ENCODE measurements at regions not wholly inside any gene's neighbourhood (a gene's known extent, or its start where the extent isn't known, plus 50 kb on each side); places are given as distances from the start of the nearest gene placed in this dataset.

DNA sequence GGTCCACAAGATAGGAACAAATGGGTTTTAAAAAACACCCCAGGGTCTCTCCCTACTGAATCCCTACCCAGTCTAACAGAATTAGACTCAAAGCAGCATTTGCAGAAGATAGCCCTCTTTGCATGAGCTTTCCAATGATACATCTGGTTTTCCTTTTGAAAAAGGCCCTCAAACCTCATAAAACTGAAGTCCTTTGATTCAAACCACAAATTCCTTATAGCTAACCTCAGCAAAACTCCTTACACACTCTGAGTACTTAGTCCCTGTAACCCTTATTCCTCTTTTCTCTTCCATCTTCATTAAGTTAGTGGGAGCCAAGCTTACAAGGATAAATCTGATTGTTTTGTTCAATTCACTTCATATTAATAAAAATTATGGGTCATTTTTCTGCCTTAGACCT lies 90.5 kb upstream of the TNC start:
- no peak for DNase-seq (ENCODE audit: insufficient read length, low spot score)
- no peak for FAIRE-seq

DNA sequence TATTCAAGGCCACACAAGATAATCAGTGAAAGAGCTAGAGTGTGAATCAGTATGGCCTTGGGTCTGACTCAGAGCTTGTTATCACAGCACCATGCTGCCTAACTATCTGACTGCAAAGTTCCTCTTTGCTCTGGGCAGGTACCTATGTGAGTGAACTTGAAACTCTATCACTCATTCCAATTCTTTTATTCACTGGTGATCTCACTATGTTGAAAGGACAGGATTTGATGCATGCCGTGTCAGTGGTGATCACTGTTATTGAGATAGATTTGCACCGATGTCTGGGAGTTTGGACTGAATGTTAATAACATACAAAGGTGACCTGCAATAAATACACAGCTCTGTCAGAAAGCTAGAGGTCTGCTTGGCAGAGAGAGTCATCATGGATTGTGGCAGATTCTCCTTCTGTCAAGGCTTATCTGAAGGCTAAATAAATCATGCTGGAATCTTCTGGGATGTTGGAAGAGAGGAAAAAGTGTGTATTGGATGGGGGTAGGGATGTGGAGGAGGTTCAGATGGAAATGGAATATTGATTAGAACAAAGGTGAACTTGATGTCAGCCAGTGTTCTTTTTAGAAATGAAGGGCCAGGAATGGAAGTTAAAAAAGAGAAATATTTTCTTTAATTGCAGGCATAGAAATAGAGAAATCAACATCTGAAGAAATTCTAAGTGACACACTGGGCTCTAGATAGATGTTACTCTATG lies 91.8 kb upstream of the TNC start:
- FAIRE-seq (no peak), DNase-seq (ENCODE audit: insufficient read length, low spot score) (no peak)

DNA sequence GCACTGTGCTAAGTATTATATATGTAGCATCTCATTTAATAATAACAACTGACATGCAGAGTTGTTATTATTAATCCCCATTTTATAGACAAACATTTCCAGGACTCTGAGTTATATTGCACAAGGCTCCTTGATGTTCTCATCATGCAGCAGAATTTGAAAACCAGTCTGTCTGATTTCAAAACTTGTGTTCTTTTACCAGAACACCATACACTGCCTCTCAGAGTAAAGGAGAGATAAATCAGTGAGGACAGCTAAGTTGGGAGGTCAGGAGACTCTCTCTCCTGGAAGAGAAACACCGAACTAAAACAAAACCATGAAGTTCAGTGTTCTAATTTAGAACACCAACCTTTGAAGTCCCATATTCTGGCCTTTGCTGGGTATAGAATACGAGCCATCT lies 92.7 kb upstream of the TNC start:
- FAIRE-seq (no peak), DNase-seq (ENCODE audit: insufficient read length, low spot score) (no peak)

DNA sequence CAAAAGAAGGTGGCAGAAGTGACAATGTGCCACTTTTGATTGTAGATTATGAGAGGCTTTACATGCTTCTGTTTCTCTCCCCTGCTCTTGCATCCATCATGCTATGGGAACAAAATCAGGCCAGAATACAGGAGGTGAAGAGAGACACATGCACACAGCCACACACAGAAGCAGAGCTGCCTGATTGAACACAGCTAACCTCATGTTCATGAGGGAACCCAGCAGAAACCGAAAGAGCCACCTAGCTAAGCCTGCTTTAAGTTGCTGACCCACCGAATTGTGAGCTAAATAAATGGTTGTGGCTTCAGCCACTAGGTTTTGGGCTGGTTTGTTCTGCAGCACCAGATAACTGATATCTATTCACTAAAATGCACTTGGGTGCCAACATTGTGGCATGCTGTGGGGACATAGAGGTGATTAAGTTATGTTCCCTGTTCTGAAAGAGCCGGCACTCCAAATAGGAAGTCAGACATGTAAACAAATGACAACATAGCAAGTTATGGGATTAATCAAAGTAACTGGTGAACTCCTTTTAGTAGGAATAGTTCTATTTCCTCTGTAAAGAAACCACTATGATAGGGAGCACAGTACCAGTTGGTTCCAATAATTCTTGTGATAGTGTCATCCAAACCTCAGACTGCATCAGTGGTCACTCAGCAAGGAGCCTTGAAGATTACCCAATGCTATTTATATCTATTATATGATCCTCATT lies 93.6 kb upstream of the TNC start:
- no peak for FAIRE-seq
- no peak for DNase-seq (ENCODE audit: insufficient read length, low spot score)

DNA sequence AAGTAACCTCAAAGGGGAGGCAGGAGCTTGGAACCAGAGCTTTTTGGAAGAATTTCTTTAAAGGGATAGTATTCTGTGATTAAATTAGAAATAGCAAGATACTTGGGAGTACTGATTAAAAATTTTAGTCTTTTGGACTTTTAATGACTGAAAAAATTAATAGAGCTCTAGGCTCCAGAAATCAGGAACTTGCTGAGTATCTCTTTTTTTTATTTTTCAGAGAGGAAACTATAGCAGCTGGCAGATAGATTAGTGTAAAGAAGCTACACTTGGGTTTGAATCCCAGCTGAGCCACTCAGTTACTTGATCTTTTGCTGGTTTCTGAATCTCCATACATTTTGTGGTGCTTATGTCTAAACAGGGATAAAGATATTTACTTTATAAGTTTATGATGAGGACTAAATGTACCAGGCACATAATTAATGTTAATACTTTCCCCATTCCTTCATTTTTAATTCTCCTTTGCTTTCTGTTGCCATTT lies 94.2 kb upstream of the TNC start:
- FAIRE-seq (no peak), DNase-seq (ENCODE audit: insufficient read length, low spot score) (no peak)

DNA sequence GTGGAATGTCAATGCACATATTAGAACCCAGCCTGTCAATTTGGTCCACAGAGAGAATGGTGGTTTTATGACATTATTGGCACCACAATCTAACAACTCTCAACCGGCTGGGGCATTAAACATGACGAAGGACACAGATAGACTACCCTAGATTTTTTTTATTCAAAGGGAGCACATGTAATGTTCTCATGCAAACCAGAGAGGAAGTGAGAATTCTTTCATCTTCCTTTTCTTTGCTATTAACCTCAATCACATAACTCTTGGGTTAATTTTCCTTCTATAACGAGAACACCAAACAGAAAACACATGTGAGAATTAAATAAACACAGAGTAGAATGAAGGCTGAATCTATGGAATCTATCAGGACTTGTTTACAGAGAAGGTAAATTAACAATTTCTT lies 94.9 kb upstream of the TNC start:
- DNase-seq (ENCODE audit: insufficient read length, low spot score) = no peak
- no peak for FAIRE-seq

DNA sequence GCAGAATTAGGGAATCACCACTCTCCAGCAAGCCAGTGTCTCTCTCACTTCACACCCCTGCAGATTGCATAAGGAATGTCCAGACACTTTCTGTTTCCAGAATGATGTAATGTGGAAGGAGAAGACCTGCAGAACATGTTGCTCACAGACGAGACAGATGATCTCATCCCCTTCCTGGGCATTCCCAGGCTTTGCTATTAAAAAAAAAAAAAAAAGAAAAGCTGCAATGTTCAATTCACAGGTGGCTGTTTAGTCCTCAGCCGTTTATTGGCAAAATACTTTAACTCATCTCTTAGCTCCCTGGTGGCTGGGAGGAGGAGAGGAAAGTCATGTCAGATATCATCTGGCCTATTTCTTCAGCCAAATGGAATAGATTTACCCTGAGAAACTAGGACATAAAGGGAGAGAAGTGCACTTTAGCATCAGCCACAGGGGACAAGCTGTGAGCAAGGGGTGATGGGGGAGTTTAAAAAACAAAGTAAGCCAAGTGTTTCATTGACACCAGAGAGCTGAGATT lies 95.9 kb upstream of the TNC start:
- DNase-seq (ENCODE audit: insufficient read length, low spot score) (peak; percentile 52), FAIRE-seq (no peak)

DNA sequence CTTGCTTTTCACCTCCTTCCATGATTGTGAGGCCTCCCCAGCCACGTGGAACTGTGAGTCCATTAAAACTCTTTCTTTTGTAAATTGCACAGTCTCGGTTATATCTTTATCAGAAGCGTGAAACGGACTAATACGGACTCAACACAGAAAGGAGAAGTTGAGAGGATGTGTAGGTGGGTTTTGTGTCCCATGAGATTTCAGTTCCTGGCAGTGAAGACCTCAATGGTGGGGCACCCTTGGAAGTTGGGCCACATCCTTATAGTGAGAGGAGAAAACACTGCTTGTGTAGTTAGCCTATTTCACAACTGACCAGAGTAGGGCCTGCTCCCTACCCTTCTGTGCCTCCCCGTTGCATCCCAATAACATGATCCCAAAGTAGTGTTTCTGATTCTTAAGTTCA lies 98.9 kb upstream of the TNC start:
- FAIRE-seq (no peak), DNase-seq (ENCODE audit: insufficient read length, low spot score) (no peak)

DNA sequence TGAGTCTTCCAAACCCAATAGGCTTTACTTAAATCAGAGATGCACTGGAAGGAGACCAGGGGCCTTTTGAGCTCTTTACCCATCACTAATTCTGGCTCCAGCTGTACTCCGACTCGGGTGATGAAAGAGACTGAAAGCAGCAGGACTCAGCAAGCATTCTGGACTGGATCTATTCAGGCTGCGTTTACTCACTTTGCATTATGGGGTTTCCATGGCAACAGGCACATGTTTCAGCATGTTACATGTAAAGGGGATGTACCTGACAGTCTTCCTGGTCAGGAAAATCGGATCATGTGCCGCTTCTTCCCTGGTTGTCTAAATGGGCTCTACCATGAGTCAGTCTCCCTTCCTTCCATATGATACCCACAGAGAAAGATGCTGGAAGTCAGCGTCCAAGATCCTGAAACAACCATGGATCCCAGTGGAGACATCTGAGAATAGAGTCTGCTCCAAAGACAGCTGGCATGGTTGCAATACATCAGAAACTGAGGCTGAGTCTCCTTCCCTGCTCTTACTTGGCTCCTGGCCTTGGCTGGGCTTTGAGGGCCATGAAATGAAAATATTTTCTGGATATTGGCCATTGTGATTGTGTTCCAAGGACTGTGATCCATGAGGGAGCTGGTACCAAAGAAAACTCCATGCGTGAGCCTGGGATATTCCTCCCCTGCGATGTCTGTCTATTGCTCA lies 102.5 kb upstream of the TNC start:
- DNase-seq (ENCODE audit: insufficient read length, low spot score) (no peak), FAIRE-seq (no peak)

DNA sequence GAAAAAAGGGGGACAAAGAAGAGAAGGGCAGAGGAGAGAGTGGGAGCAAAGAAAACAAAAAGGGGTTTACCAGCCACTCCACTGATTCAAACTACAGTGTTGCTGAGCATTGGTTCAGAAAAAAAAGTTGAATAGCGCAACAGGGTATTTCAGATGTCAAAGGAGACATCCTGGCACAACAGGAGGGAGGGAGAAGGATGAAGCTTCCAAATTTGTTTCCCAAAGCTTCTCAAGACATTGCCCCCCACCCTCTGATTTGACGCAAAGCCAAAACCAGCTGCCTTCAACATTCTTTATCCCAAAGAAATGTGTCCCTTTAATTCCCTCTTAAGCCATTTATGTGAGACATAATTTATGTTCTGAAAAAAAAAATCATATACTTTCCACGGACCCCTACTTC lies 105.5 kb upstream of the TNC start:
- FAIRE-seq (no peak), DNase-seq (ENCODE audit: insufficient read length, low spot score) (no peak)

DNA sequence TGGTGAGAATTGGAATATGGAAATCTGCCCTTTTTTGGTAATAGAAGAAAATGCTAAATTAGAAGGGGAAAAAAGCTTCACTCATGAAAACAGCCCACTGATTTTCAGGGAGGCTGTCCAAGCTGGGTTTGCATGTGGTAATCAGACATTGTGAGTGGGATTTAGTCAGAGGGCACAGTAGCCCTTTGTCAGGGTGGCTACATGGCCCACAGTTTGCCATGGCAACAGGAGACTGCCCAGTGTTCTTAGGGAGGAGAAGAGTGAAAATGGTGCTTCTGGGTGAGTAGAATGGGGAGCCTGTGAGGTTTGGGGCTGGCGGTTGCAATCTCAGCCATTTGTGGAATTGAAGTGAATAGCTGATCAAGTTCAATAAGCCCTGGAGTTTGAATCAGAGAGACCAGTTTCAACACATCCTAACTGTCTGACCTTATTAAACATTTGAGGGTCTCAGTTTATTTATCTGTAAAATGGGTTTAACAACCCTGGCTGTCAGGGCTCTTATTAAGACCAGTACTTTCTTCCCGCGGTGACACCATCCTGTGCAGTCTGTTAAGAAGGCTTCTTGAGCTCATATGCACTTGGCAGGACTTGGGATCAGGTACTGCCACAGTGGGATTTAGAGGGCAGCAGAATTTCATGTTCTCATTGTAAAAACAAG lies 107.6 kb upstream of the TNC start:
- no peak for DNase-seq (ENCODE audit: insufficient read length, low spot score)
- no peak for FAIRE-seq

DNA sequence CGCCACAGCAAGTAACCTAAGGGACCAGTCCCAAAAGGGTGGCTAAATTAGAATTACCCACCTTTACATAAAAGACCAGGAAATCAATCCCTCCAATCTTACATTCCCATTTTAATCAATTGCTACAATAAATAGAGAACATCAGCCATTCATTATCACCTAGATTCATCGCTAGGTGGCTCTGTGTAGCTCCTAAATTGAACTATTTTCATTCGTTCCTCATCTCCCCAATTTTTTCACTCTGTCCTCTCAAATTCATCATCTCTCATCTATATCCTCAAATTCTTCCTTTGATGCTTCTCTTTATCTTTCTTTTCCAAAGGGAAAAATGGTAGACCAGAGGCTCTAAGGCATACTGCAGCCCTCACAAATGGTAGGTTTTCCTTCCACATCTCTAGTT lies 108.2 kb upstream of the TNC start:
- FAIRE-seq (no peak), DNase-seq (ENCODE audit: insufficient read length, low spot score) (no peak)

DNA sequence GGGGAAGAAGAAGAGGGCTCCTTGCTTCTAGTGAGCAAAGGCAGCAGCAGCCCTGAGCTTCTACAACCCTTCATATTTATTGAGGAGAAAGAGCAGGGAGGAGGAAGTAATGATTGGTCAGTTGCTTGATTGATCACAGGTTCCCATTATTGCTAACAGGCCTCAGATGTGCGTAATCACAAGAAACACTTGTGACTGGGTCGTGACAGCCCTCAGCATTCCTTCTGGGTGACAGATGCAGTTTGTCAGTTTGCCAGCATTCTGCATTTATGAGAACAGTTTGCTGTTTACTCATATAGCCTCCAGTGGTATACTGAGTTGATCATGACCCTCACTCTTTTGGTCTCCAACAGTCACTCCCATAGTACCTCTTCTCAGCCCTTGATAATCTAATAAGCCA lies 111.5 kb upstream of the TNC start:
- FAIRE-seq (no peak), DNase-seq (ENCODE audit: insufficient read length, low spot score) (no peak)

DNA sequence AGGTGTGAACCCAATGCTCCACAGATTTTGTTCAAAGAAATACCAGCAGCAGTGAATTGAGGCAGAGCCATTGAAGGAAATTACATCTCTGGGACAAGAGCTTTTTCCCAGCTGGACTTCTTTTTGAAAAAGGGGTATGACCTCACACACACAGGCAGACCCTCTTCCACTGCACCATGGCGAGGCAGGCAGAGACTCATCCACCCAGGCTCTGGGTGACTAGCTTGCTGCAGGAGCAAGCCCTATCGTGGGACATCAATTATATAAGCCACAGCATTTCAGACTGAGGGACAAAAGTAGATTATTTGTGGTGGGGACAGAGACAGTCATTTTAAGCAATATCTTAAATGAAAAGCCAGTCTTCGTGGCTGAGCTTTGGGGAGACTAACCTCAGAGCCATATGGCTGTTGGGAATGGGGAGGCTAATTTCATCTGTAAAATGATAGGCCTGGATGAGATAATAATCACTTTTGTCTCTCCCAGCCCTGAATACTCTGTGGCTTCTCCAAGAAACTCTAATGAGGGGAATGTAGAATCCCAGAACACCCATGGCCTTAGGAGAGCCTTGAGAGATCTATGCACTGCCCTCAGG lies 113.1 kb upstream of the TNC start:
- DNase-seq (ENCODE audit: insufficient read length, low spot score) = no peak
- no peak for FAIRE-seq

DNA sequence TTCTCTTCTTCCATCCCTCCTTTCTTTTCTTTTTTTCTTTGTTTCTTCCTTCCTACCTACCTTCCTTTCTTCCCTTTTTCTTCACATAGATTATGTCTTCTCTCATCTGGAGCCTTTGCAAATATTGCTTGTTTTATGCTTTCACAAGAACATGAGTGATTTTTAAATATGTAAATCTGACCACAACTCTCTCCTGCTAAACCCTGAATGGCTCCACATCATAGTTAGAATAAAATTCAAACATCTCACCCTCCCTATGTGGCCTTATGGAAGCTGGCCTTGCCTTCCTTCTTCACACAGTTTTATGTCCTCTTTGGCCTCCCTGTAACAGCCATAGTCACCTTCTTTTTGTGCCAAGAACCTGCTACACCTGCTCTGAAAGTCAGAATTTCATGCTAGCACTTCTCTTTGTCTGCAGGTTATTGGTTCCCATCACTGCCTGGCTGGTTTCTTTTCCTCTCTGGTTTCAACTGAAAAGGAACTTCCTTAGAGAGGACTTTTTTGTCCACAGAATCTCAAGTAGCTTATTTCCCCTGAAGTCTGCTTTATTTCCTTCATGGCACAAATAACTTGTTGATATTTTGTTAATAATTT lies 114.3 kb upstream of the TNC start:
- FAIRE-seq = no peak
- no peak for DNase-seq (ENCODE audit: insufficient read length, low spot score)

DNA sequence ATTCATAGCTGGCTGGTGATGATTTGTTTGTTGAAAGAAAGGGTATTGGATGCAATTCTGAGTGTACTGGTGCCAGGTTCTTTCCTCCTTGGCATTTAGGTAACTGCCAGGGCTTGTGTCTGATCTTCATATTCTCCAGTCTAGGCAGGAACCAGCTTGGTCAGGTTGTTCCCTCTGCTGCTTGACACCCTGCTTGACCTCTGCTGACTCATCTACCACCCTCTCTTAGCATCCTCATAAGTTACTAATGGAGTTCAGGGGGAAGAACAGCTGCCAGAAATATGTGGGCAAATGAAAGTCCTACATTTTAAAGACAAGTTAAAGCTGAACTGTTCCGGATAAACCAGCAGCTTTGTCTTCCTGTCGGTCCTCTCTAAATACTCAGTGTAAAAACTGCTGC lies 116.1 kb upstream of the TNC start:
- FAIRE-seq = peak; percentile 42
- peak; percentile 54 for DNase-seq (ENCODE audit: insufficient read length, low spot score)

DNA sequence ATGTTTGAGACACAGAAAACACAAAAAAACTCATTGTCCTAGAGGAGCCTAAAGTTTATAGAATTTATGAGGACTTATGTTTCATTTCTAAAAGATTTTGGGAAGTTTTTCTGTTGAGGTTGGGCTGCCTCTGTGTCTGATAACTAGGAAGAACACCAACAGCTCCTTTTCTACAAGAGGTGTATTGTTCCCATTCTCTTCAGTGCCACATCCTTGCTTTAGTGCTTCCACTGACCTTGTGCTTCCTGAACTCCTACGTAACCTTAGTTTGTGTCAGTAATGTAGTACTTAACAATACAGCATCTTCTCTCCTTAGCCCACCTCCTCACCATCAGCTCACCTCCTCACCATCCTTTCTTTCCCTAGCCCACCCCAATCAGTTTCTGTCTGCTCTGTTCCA lies 117.3 kb upstream of the TNC start:
- FAIRE-seq = no peak
- no peak for DNase-seq (ENCODE audit: insufficient read length, low spot score)

DNA sequence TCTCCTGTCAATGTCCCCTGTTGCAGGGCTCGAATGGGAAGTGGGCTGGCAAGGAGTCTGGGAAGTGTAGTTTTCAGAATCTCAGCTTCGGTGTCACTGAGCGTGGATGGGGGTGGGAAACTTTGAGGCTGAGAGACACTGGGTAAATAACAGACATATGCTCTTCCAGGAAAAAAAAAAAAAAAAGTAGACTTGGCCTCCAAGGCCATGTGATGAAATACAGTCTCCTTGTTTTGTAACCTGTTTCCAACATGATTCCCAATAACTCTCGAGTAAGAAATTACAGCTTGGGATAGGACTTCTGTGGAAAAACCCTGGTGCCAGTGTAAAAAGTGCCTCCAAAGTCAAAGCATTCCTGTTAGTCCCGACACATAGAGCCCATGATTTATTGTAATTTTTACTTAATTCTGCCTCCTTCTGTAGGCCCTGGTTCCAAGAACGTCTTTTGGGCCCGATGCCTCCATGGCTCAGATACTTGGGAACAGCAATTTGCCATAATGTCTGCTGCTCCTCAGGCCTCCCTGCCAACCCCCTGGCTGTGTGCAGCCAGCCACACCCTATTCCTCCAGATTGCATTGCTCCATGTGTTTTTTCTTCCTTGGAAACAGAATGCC lies 119.5 kb upstream of the TNC start:
- no peak for FAIRE-seq
- no peak for DNase-seq (ENCODE audit: insufficient read length, low spot score)

DNA sequence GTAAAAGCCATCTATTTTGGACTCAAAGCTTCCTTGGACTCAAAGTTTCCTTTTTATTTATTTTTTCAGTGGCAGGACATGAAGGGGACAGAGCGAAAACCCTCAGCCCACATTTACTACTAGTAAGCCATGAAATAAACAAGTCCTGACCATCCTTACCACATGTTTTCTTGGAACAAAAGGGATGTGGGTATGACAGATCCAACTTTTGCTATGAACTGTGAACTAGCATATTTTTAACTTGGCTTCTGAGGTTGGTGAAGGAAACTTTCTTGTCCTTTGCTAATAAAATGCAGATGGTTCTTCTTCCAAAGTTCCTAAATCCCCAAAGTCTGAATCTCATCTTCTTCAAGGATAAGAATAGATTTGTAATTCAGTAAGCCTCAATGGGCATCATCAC lies 122.7 kb upstream of the TNC start:
- FAIRE-seq (no peak), DNase-seq (ENCODE audit: insufficient read length, low spot score) (no peak)

DNA sequence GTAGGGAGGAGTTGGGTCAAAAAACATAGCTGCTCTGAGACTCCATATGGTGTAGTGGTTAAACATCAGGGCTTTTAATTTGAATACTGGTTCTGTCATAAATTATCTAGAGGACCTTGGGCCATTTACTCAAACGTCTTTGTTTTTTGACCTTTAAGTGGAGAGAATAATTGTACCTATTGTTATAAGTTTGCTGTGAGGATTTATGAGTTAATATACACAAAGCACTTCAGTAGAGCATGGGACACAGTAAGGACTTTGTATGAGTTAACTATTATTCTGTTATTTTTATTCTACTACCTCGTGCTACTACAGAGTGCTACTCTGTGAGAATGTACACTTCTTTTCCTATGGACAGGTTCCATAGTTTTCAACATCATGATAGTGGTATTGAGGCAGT lies 123.7 kb upstream of the TNC start:
- DNase-seq (ENCODE audit: insufficient read length, low spot score) (no peak), FAIRE-seq (no peak)
